DMS153 (cell line): ENCODE measurements at regions not wholly inside any gene's neighbourhood (a gene's known extent, or its start where the extent isn't known, plus 50 kb on each side); places are given as distances from the start of the nearest gene placed in this dataset.

ENCODE experiments used
- DNase-seq: peaks from one replicate; lab custom pipeline; 2025; lab: John Stamatoyannopoulos, UW

- no peak for DNase-seq
These were observed 105.0 kb upstream of the NR0B1 start for GRCh38 chrX:30414144-30414543.

GRCh38 chrX:30402366-30402765 lies 93.2 kb upstream of the NR0B1 start:
- no peak for DNase-seq

- no peak for DNase-seq
These were observed 79.1 kb upstream of the NR0B1 start for GRCh38 chrX:30388325-30388724.

GRCh38 chrX:30373951-30374350 lies 64.8 kb upstream of the NR0B1 start:
- no peak for DNase-seq

GRCh38 chrX:30373479-30373878 lies 64.3 kb upstream of the NR0B1 start:
- no peak for DNase-seq

- DNase-seq: peak; percentile 94
These were observed 55.0 kb upstream of the NR0B1 start for GRCh38 chrX:30364229-30364628.
